ENCODE measurements at regions not wholly inside any gene's neighbourhood (a gene's known extent, or its start where the extent isn't known, plus 50 kb on each side); places are given as distances from the start of the nearest gene placed in this dataset.
A peak's percentile ranks its signal among the peaks of the same experiment; 100 is the strongest.

DNA sequence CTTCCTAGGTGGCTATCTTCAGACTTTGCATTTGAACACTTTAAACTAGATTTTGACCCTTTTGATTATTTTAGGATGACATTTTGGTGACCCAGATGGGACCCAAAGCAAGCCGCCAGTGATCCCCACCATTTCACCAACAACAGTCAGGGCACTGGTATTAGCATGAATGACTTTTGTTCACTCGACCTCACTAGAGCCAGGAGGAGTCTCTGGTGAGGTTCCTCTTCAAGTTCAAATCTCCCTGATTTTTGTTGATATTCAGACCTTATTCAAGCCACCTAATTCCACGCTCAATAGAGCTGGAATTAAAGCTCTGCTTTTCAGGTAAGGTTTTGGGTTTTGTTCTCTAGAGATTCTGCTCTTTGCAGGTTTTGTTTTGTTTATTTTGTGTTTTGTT, 202.3 kb downstream of the MREG start:
- no TSS peak for BruUV-seq (replicated peaks)
- no peak for DNase-seq (ENCODE audit: low read depth, low spot score)
- no peaks in the 10 kb centered on the region for H3K27me3 ChIP-seq (replicated peaks in 1 of 2; ENCODE audit: control insufficient read depth in 2 of 2, insufficient read depth in 2 of 2, low read length in 1 of 2)
- no peaks in the 10 kb centered on the region for H3K79me2 ChIP-seq (ENCODE audit: control insufficient read depth, insufficient read depth, low read length)
- no peaks in the 10 kb centered on the region for H3K36me3 ChIP-seq (ENCODE audit: control insufficient read depth in 2 of 2, insufficient read depth in 2 of 2, low read length in 1 of 2)
- peak overlapping the region; percentile 54 for H2AFZ ChIP-seq (ENCODE audit: control insufficient read depth, low read depth, low read length)
- peak; percentile 53 for ATAC-seq
- H3K9ac ChIP-seq (ENCODE audit: control insufficient read depth, insufficient read depth, low read length), result peak overlapping the region; percentile 35; the same call in 1 of the 2 replicates
- H3K4me3 ChIP-seq, result peak overlapping the region; percentile 30; the same call in 1 of the 2 replicates
- ChIA-PET POLR2A (interaction anchor here (1.5 to 2.5 kb wide), 3 partner anchors 20 to 35 kb away, joined by 3 to 9 read pairs (median 5); no protein-coding TSS in a partner anchor), SMC1A (ENCODE audit: uncharacterized antibody, unreplicated experiment) (interaction anchor here (0.6 to 4.7 kb wide), 28 partner anchors 15 to 358 kb away, joined by 3 to 51 read pairs (median 6); no protein-coding TSS in a partner anchor), CTCF (interaction anchor here (1.0 to 5.4 kb wide), 13 partner anchors 10 to 517 kb away, joined by 3 to 53 read pairs (median 5); no protein-coding TSS in a partner anchor), RAD21 (ENCODE audit: unreplicated experiment) (interaction anchor here (1.1 to 3.8 kb wide), 12 partner anchors 16 to 358 kb away, joined by 3 to 39 read pairs (median 5); no protein-coding TSS in a partner anchor)
- no peak for FAIRE-seq
- WGBS (ENCODE audit: insufficient coverage, insufficient replicate concordance, low lambda C conversion rate, missing lambda C conversion rate), result 14% methylated on average over 3 of the region's 3 CpGs
- no peak for TF ChIP-seq MEF2B (IDR thresholded peaks at IDR 0.05; ENCODE audit: partially characterized antibody, poor library complexity, severe bottlenecking)
- TF ChIP-seq CHD4 (IDR thresholded peaks at IDR 0.05), result no peak
- no peak for TF ChIP-seq ZBTB33 (IDR thresholded peaks at IDR 0.05)
- no peak for TF ChIP-seq BMI1 (IDR thresholded peaks at IDR 0.05; ENCODE audit: borderline replicate concordance)
- no peak for TF ChIP-seq ATF3 (IDR thresholded peaks at IDR 0.05; ENCODE audit: borderline replicate concordance, extremely low read depth, low read depth, low read length)
- no peak for TF ChIP-seq SIX5 (IDR thresholded peaks at IDR 0.05; ENCODE audit: low read depth, low read length, severe bottlenecking)
- TF ChIP-seq POLR2A (IDR thresholded peaks at IDR 0.05; ENCODE audit: low read depth, low read length), result no peak
- TF ChIP-seq TCF3 (IDR thresholded peaks at IDR 0.05; ENCODE audit: borderline replicate concordance, insufficient read depth, low read depth, low read length), result no peak
- no peak for TF ChIP-seq SUPT20H (IDR thresholded peaks at IDR 0.05; ENCODE audit: borderline replicate concordance, control insufficient read depth, low read depth, low read length)
- no peak for TF ChIP-seq EED (IDR thresholded peaks at IDR 0.05; ENCODE audit: low read depth)
- TF ChIP-seq TCF12 (IDR thresholded peaks at IDR 0.05; ENCODE audit: low read depth, low read length), result no peak
- TF ChIP-seq ZNF592 (IDR thresholded peaks at IDR 0.05), result no peak
- TF ChIP-seq KLF5 (IDR thresholded peaks at IDR 0.05; ENCODE audit: partially characterized antibody), result no peak
- no peak for TF ChIP-seq BCL11A (IDR thresholded peaks at IDR 0.05; ENCODE audit: low read depth, low read length)
- peak overlapping the region; percentile 13 for H3K27ac ChIP-seq (ENCODE audit: control insufficient read depth, insufficient read depth)
- H3K9me3 ChIP-seq (replicated peaks; ENCODE audit: control insufficient read depth, insufficient read depth, low read length), result no peaks in the 10 kb centered on the region; the same call in 2 of the 3 replicates
- peaks cover 19% of the 10 kb centered on the region for H3K4me1 ChIP-seq (ENCODE audit: control insufficient read depth, insufficient read depth, low read length)
- intact Hi-C loops (cut with micrococcal nuclease; ENCODE audit: unreplicated experiment) (loop anchor here (1.0 to 5.0 kb wide), 5 partner anchors 32 to 199 kb away; no protein-coding TSS in a partner anchor), in situ Hi-C loops (cut with MboI) (no loop called here)
- H3K4me2 ChIP-seq (ENCODE audit: control insufficient read depth, insufficient read depth), result peak overlapping the region; percentile 82
- no peaks in the 10 kb centered on the region for H4K20me1 ChIP-seq (ENCODE audit: control insufficient read depth, insufficient read depth)
